Activated naive CD8-positive, alpha-beta T cell treated with anti-CD3 and anti-CD28 coated beads, Interleukin-2, amount 50 U/mL, for 24 hours (primary cell): ENCODE measurements at regions not wholly inside any gene's neighbourhood (a gene's known extent, or its start where the extent isn't known, plus 50 kb on each side); places are given as distances from the start of the nearest gene placed in this dataset.
A peak's percentile ranks its signal among the peaks of the same experiment; 100 is the strongest.

Experiments used
- ATAC-seq: fragments of 150-1000 bp; cut with Tn5 transposase; one replicate; pipeline ENCODE4 v1.10.0; 2021
- DNase-seq: peaks from one replicate; pipeline ENCODE4 v3.0.0; 2021
- H3K27ac Mint-ChIP-seq: one replicate; pipeline ENCODE4 v1.8.0; 2021; ENCODE audit warnings: mild to moderate bottlenecking, mixed read lengths
- H3K27me3 Mint-ChIP-seq: one replicate; pipeline ENCODE4 v1.8.0; 2021; ENCODE audit warnings: mixed read lengths
- H3K36me3 Mint-ChIP-seq: one replicate; pipeline ENCODE4 v1.8.0; 2021; ENCODE audit warnings: low read depth, mixed read lengths
- H3K4me1 Mint-ChIP-seq: one replicate; pipeline ENCODE4 v1.8.0; 2021; ENCODE audit warnings: mixed read lengths
- H3K4me3 Mint-ChIP-seq: one replicate; pipeline ENCODE4 v1.8.0; 2021; ENCODE audit warnings: mild to moderate bottlenecking, moderate library complexity, mixed read lengths
- H3K9me3 Mint-ChIP-seq: one replicate; pipeline ENCODE4 v1.8.0; 2021; ENCODE audit warnings: mixed read lengths

- no peak overlapping the region for H3K27ac Mint-ChIP-seq
- ATAC-seq (no peak), DNase-seq (peak; percentile 30)
- H3K4me1 Mint-ChIP-seq, result no peaks in the 10 kb centered on the region
- no peak overlapping the region for H3K4me3 Mint-ChIP-seq
- no peaks in the 10 kb centered on the region for H3K9me3 Mint-ChIP-seq
- no peaks in the 10 kb centered on the region for H3K36me3 Mint-ChIP-seq
- peaks cover 13% of the 10 kb centered on the region for H3K27me3 Mint-ChIP-seq
These were observed 258.9 kb downstream of the BUD13 start for GRCh38 chr11:116513894-116514293.

- no peaks in the 10 kb centered on the region for H3K4me1 Mint-ChIP-seq
- H3K4me3 Mint-ChIP-seq, result no peak overlapping the region
- H3K27ac Mint-ChIP-seq, result no peak overlapping the region
- H3K27me3 Mint-ChIP-seq, result peaks cover 16% of the 10 kb centered on the region
- H3K36me3 Mint-ChIP-seq, result no peaks in the 10 kb centered on the region
- ATAC-seq, result no peak
- DNase-seq, result no peak
- no peaks in the 10 kb centered on the region for H3K9me3 Mint-ChIP-seq
These were observed 259.4 kb downstream of the BUD13 start for GRCh38 chr11:116513278-116513823.

- DNase-seq, result no peak
- Mint-ChIP-seq H3K27ac (no peak overlapping the region), H3K27me3 (peaks cover 14% of the 10 kb centered on the region)
These were observed 259.9 kb downstream of the BUD13 start for GRCh38 chr11:116512841-116513240.

DNA sequence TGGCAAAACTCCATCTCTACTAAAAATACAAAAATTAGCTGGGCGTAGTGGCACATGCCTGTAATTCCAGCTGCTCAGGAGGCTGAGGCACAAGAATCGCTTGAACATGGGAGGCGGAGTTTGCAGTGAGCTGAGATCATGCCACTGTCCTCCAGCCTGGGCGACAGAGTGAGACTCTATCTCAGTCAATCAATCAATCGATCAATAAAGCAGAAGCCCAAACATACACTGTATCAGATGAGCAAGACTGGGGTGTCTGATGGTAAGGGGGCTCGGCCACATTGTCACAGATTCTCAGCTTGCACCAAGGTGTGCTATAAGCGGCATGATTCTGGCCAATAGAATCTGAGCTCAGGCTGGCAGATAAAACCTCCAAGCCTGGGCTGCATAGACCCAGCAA lies 261.1 kb downstream of the BUD13 start:
- H3K4me3 Mint-ChIP-seq, result no peak overlapping the region
- no peaks in the 10 kb centered on the region for H3K9me3 Mint-ChIP-seq
- DNase-seq (no peak), ATAC-seq (peak; percentile 16)
- H3K4me1 Mint-ChIP-seq, result no peaks in the 10 kb centered on the region
- peaks cover 13% of the 10 kb centered on the region for H3K27me3 Mint-ChIP-seq
- no peak overlapping the region for H3K27ac Mint-ChIP-seq
- H3K36me3 Mint-ChIP-seq, result no peaks in the 10 kb centered on the region

More at GRCh38 chr11:116512841-116513240, 259.9 kb downstream of the BUD13 start:
- no peak overlapping the region for H3K4me3 Mint-ChIP-seq
- no peak for ATAC-seq
- H3K36me3 Mint-ChIP-seq, result no peaks in the 10 kb centered on the region
- H3K4me1 Mint-ChIP-seq, result no peaks in the 10 kb centered on the region
- H3K9me3 Mint-ChIP-seq, result no peaks in the 10 kb centered on the region

- Mint-ChIP-seq H3K27me3 (peaks cover 15% of the 10 kb centered on the region), H3K4me1 (no peaks in the 10 kb centered on the region), H3K27ac (no peak overlapping the region), H3K4me3 (no peak overlapping the region), H3K36me3 (no peaks in the 10 kb centered on the region), H3K9me3 (no peaks in the 10 kb centered on the region)
- no peak for DNase-seq
- no peak for ATAC-seq
These were observed 261.7 kb downstream of the BUD13 start for GRCh38 chr11:116510886-116511650.

DNA sequence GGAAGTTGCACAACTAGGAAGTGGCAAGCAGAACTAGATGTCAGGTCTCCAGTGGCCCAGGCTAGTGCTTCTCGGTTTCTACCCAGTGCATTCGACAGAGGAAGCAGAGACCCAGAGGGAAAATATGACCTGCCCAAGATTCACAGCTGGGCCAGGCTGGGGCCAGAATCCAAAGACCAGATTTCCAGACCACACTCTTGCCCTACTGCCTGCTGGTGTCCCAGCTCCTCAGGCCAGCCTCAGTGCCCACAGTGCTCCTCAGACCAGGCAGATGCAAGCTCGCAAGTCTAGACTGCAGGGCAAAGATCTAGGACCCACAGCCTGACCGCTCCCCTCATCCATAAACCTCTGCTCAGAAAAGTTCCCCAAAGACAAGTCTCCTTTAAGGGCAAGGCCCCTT lies 262.6 kb downstream of the BUD13 start:
- Mint-ChIP-seq H3K4me3 (no peak overlapping the region), H3K4me1 (no peaks in the 10 kb centered on the region), H3K27ac (no peak overlapping the region), H3K36me3 (no peaks in the 10 kb centered on the region), H3K27me3 (peaks cover 21% of the 10 kb centered on the region), H3K9me3 (no peaks in the 10 kb centered on the region)
- DNase-seq, result no peak
- ATAC-seq, result no peak

- H3K36me3 Mint-ChIP-seq, result no peaks in the 10 kb centered on the region
- peaks cover 23% of the 10 kb centered on the region for H3K27me3 Mint-ChIP-seq
- ATAC-seq (no peak), DNase-seq (no peak)
- no peaks in the 10 kb centered on the region for H3K4me1 Mint-ChIP-seq
- H3K27ac Mint-ChIP-seq, result no peak overlapping the region
- H3K9me3 Mint-ChIP-seq, result no peaks in the 10 kb centered on the region
- no peak overlapping the region for H3K4me3 Mint-ChIP-seq
These were observed 263.2 kb downstream of the BUD13 start for GRCh38 chr11:116509551-116509950.

DNA sequence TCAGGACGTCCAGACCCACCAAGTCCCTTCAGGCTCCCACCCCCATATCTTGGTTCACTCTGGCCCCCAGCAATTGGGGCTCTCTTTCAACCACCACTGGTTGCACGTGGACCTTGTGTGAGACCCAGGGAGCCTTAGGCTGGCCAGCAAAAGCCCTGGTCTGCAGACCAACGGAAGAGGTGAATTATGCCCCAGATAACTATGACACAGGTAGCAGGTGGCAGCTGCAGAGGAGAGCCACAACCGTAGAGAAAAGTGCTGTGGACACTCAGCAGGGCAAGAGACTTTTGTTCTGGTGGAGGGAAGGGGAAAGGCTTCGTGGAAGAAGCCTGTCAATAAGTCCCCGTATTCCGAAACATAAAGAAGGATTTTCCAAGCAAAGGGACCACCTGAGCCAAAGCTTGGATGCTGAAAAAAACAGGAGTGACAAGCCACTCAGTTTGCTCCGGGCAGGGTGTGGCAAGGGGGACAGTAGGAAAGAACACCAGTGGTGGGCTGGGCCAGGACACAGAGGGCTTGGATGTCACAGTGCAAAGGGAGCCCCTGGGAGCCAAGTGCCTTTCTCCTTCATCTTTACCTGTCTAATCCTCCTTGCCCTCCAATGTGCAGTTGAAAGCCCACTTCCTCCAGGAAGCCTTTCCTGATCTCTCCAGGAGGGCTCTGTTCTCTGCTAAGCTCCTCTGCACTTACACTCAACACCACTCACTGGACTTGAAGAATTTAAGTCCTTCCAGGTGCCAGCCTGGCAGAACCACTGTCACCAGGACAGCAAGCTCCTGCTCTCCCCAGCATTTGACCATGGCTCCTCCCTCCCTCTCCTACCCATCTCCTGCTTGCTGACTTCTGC lies 264.7 kb downstream of the BUD13 start:
- H3K4me1 Mint-ChIP-seq, result no peaks in the 10 kb centered on the region
- no peak overlapping the region for H3K27ac Mint-ChIP-seq
- peaks cover 23% of the 10 kb centered on the region for H3K27me3 Mint-ChIP-seq
- DNase-seq, result no peak
- no peaks in the 10 kb centered on the region for H3K9me3 Mint-ChIP-seq
- H3K36me3 Mint-ChIP-seq, result no peaks in the 10 kb centered on the region
- H3K4me3 Mint-ChIP-seq, result no peak overlapping the region
- no peak for ATAC-seq

GRCh38 chr11:116507016-116507415 lies 265.8 kb downstream of the BUD13 start:
- H3K4me3 Mint-ChIP-seq, result no peak overlapping the region
- H3K9me3 Mint-ChIP-seq, result no peaks in the 10 kb centered on the region
- no peaks in the 10 kb centered on the region for H3K36me3 Mint-ChIP-seq
- peaks cover 29% of the 10 kb centered on the region for H3K27me3 Mint-ChIP-seq
- no peak for DNase-seq
- no peaks in the 10 kb centered on the region for H3K4me1 Mint-ChIP-seq
- H3K27ac Mint-ChIP-seq, result no peak overlapping the region
- ATAC-seq, result no peak

DNA sequence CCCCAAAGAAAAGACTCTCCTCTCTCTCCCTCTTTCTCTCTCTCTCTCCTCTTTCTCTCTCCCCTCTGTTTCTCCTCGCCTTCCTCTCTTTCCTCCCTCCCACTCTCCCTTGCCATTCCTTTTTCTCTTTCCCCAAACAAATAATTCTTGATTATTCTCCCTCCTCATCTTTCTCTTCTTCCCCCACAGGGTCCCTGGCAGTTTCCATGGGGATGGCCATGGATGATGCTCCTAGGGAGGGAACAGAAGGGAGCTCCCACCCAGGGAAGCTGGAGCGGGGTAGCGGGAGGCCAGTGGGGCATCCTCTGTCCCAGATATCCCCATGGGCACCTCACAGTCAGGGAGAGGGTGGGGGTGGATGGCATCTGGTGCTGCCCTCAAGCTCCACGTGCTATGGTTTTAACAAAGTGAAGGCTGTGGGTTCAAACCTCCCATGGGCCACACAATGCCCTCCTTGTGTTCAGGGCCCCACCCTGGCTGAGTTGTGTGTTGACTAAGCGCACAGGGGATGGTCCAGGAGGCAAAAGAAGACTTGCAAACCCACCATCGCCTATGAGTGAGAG lies 266.4 kb downstream of the BUD13 start:
- Mint-ChIP-seq H3K27ac (no peak overlapping the region), H3K36me3 (no peaks in the 10 kb centered on the region), H3K4me3 (no peak overlapping the region), H3K4me1 (no peaks in the 10 kb centered on the region), H3K9me3 (no peaks in the 10 kb centered on the region), H3K27me3 (peaks cover 35% of the 10 kb centered on the region)
- ATAC-seq (no peak), DNase-seq (no peak)

GRCh38 chr11:116505298-116506262 lies 267.2 kb downstream of the BUD13 start:
- peaks cover 41% of the 10 kb centered on the region for H3K27me3 Mint-ChIP-seq
- H3K4me3 Mint-ChIP-seq, result no peak overlapping the region
- no peaks in the 10 kb centered on the region for H3K36me3 Mint-ChIP-seq
- H3K27ac Mint-ChIP-seq, result no peak overlapping the region
- no peaks in the 10 kb centered on the region for H3K4me1 Mint-ChIP-seq
- no peak for DNase-seq
- H3K9me3 Mint-ChIP-seq, result no peaks in the 10 kb centered on the region
- no peak for ATAC-seq

DNA sequence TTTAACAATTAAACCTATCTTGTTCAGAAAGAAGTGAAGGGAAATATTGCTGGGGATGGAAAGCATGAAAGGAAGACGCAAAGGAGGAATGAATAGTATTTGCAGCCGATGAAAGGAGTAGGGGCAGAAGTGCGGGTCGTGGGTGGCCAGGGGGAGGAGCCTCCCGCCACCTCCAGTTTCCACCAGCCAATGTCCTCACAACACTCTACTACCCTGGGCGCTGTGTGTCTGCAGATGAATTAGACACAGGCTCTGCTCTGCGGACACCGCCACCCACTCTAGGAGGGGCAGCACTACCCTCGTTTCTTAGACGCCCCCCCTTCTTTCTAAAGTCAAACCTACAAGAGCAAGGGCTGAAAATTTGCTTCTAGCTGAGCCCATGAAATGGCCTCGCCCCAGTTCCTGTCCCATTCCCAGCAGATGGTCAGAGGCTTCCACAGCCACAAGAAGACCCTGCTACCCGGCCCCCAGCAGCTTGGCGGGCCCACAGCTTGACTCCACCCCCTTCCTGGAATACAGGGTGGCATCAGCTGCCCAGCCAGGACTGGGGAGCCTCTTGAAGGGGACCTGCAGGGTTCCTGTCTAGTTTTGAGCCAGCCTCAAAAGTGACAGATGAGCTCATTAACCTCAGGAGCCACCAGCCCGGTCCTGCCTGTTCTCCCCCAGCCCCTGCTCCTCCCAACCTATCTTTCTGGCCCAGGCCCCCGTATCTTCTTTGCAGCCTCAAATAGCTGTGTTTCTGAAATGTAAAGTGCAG lies 268.1 kb downstream of the BUD13 start:
- no peak for ATAC-seq
- DNase-seq, result no peak
- H3K27me3 Mint-ChIP-seq, result peaks cover 44% of the 10 kb centered on the region

More for the DNA sequence above, 268.1 kb downstream of the BUD13 start:
- H3K9me3 Mint-ChIP-seq, result no peaks in the 10 kb centered on the region
- H3K4me3 Mint-ChIP-seq, result no peak overlapping the region
- H3K4me1 Mint-ChIP-seq, result no peaks in the 10 kb centered on the region
- H3K36me3 Mint-ChIP-seq, result no peaks in the 10 kb centered on the region
- H3K27ac Mint-ChIP-seq, result no peak overlapping the region
